ENCODE measurements at regions not wholly inside any gene's neighbourhood (a gene's known extent, or its start where the extent isn't known, plus 50 kb on each side); places are given as distances from the start of the nearest gene placed in this dataset.

- Histone ChIP-seq H3K4me1 (no peaks in the 10 kb centered on the region), H3K4me3 (no peak overlapping the region), H3K27me3 (ENCODE audit: low read depth) (no peaks in the 10 kb centered on the region), H3K36me3 (replicated peaks) (no peaks in the 10 kb centered on the region), H3K9me3 (no peaks in the 10 kb centered on the region)
- in situ Hi-C loops (cut with MboI; ENCODE audit: low sequenced_read_pairs) = no loop called here
- no peak for DNase-seq (ENCODE audit: low spot score in 2 of 2)
Measured at GRCh38 chr1:195158091-195158490, 1450.1 kb downstream of the KCNT2 start.

- Histone ChIP-seq H3K27me3 (ENCODE audit: low read depth) (no peaks in the 10 kb centered on the region), H3K4me1 (no peaks in the 10 kb centered on the region), H3K9me3 (no peaks in the 10 kb centered on the region), H3K36me3 (replicated peaks) (no peaks in the 10 kb centered on the region), H3K4me3 (no peak overlapping the region)
- in situ Hi-C loops (cut with MboI; ENCODE audit: low sequenced_read_pairs) = no loop called here
- DNase-seq (ENCODE audit: low spot score in 2 of 2) = no peak
Measured at GRCh38 chr1:195153107-195153506, 1455.1 kb downstream of the KCNT2 start.

GRCh38 chr1:195150768-195151167 lies 1457.5 kb downstream of the KCNT2 start:
- Histone ChIP-seq H3K27me3 (ENCODE audit: low read depth) (no peaks in the 10 kb centered on the region), H3K4me1 (no peaks in the 10 kb centered on the region), H3K36me3 (replicated peaks) (no peaks in the 10 kb centered on the region), H3K9me3 (no peaks in the 10 kb centered on the region), H3K4me3 (no peak overlapping the region)
- DNase-seq (ENCODE audit: low spot score in 2 of 2) = no peak
- in situ Hi-C loops (cut with MboI; ENCODE audit: low sequenced_read_pairs) = no loop called here

- H3K4me3 ChIP-seq = no peak overlapping the region
- no peaks in the 10 kb centered on the region for H3K27me3 ChIP-seq (ENCODE audit: low read depth)
- H3K36me3 ChIP-seq (replicated peaks) = no peaks in the 10 kb centered on the region
- no peaks in the 10 kb centered on the region for H3K4me1 ChIP-seq
- in situ Hi-C loops (cut with MboI; ENCODE audit: low sequenced_read_pairs) = no loop called here
- no peak for DNase-seq (ENCODE audit: low spot score in 2 of 2)
- H3K9me3 ChIP-seq = no peaks in the 10 kb centered on the region
Measured at GRCh38 chr1:195141294-195141693, 1466.9 kb downstream of the KCNT2 start.

GRCh38 chr1:195130598-195130997 lies 1477.6 kb downstream of the KCNT2 start:
- Histone ChIP-seq H3K36me3 (replicated peaks) (no peaks in the 10 kb centered on the region), H3K4me3 (no peak overlapping the region), H3K4me1 (no peaks in the 10 kb centered on the region), H3K27me3 (ENCODE audit: low read depth) (no peaks in the 10 kb centered on the region), H3K9me3 (no peaks in the 10 kb centered on the region)
- in situ Hi-C loops (cut with MboI; ENCODE audit: low sequenced_read_pairs) = no loop called here
- DNase-seq (ENCODE audit: low spot score in 2 of 2) = no peak

GRCh38 chr1:195122497-195122896 lies 1485.7 kb downstream of the KCNT2 start:
- H3K36me3 ChIP-seq (replicated peaks) = no peaks in the 10 kb centered on the region
- in situ Hi-C loops (cut with MboI; ENCODE audit: low sequenced_read_pairs) = no loop called here
- H3K27me3 ChIP-seq (ENCODE audit: low read depth) = no peaks in the 10 kb centered on the region
- DNase-seq (ENCODE audit: low spot score in 2 of 2) = no peak
- H3K9me3 ChIP-seq = no peaks in the 10 kb centered on the region
- no peak overlapping the region for H3K4me3 ChIP-seq
- no peaks in the 10 kb centered on the region for H3K4me1 ChIP-seq

- in situ Hi-C loops (cut with MboI; ENCODE audit: low sequenced_read_pairs) = no loop called here
- no peak for DNase-seq (ENCODE audit: low spot score in 2 of 2)
- no peaks in the 10 kb centered on the region for H3K27me3 ChIP-seq (ENCODE audit: low read depth)
Measured at GRCh38 chr1:195113471-195113870, 1494.8 kb downstream of the KCNT2 start.

GRCh38 chr1:195105773-195106172 lies 1502.5 kb downstream of the KCNT2 start:
- Histone ChIP-seq H3K27me3 (ENCODE audit: low read depth) (no peaks in the 10 kb centered on the region), H3K9me3 (no peaks in the 10 kb centered on the region), H3K36me3 (replicated peaks) (no peaks in the 10 kb centered on the region), H3K4me3 (no peak overlapping the region), H3K4me1 (no peaks in the 10 kb centered on the region)
- in situ Hi-C loops (cut with MboI; ENCODE audit: low sequenced_read_pairs) = no loop called here
- DNase-seq (ENCODE audit: low spot score in 2 of 2) = no peak

More at GRCh38 chr1:195113471-195113870, 1494.8 kb downstream of the KCNT2 start:
- no peaks in the 10 kb centered on the region for H3K36me3 ChIP-seq (replicated peaks)
- H3K4me3 ChIP-seq = no peak overlapping the region
- no peaks in the 10 kb centered on the region for H3K4me1 ChIP-seq
- H3K9me3 ChIP-seq = no peaks in the 10 kb centered on the region

- no peaks in the 10 kb centered on the region for H3K4me1 ChIP-seq
- no peaks in the 10 kb centered on the region for H3K9me3 ChIP-seq
- H3K27me3 ChIP-seq (ENCODE audit: low read depth) = no peaks in the 10 kb centered on the region
- no peak overlapping the region for H3K4me3 ChIP-seq
- in situ Hi-C loops (cut with MboI; ENCODE audit: low sequenced_read_pairs) = no loop called here
- H3K36me3 ChIP-seq (replicated peaks) = no peaks in the 10 kb centered on the region
- no peak for DNase-seq (ENCODE audit: low spot score in 2 of 2)
Measured at GRCh38 chr1:195105281-195105680, 1503.0 kb downstream of the KCNT2 start.

GRCh38 chr1:195097316-195097715 lies 1510.9 kb downstream of the KCNT2 start:
- Histone ChIP-seq H3K27me3 (ENCODE audit: low read depth) (no peaks in the 10 kb centered on the region), H3K9me3 (no peaks in the 10 kb centered on the region), H3K4me3 (no peak overlapping the region), H3K36me3 (replicated peaks) (no peaks in the 10 kb centered on the region), H3K4me1 (no peaks in the 10 kb centered on the region)
- in situ Hi-C loops (cut with MboI; ENCODE audit: low sequenced_read_pairs) = no loop called here
- no peak for DNase-seq (ENCODE audit: low spot score in 2 of 2)

GRCh38 chr1:195096051-195096521 lies 1512.2 kb downstream of the KCNT2 start:
- in situ Hi-C loops (cut with MboI; ENCODE audit: low sequenced_read_pairs) = no loop called here
- Histone ChIP-seq H3K9me3 (no peaks in the 10 kb centered on the region), H3K27me3 (ENCODE audit: low read depth) (no peaks in the 10 kb centered on the region), H3K36me3 (replicated peaks) (no peaks in the 10 kb centered on the region), H3K4me1 (no peaks in the 10 kb centered on the region), H3K4me3 (no peak overlapping the region)
- no peak for DNase-seq (ENCODE audit: low spot score in 2 of 2)

- no peaks in the 10 kb centered on the region for H3K36me3 ChIP-seq (replicated peaks)
- in situ Hi-C loops (cut with MboI; ENCODE audit: low sequenced_read_pairs) = no loop called here
- no peaks in the 10 kb centered on the region for H3K4me1 ChIP-seq
- no peaks in the 10 kb centered on the region for H3K27me3 ChIP-seq (ENCODE audit: low read depth)
- no peaks in the 10 kb centered on the region for H3K9me3 ChIP-seq
- no peak overlapping the region for H3K4me3 ChIP-seq
- no peak for DNase-seq (ENCODE audit: low spot score in 2 of 2)
Measured at GRCh38 chr1:195085196-195085595, 1523.0 kb downstream of the KCNT2 start.

GRCh38 chr1:195082183-195082582 lies 1526.1 kb downstream of the KCNT2 start:
- in situ Hi-C loops (cut with MboI; ENCODE audit: low sequenced_read_pairs) = no loop called here
- no peaks in the 10 kb centered on the region for H3K36me3 ChIP-seq (replicated peaks)
- DNase-seq (ENCODE audit: low spot score in 2 of 2) = no peak
- no peaks in the 10 kb centered on the region for H3K9me3 ChIP-seq
- H3K27me3 ChIP-seq (ENCODE audit: low read depth) = no peaks in the 10 kb centered on the region
- no peak overlapping the region for H3K4me3 ChIP-seq
- no peaks in the 10 kb centered on the region for H3K4me1 ChIP-seq

- Histone ChIP-seq H3K9me3 (no peaks in the 10 kb centered on the region), H3K27me3 (ENCODE audit: low read depth) (no peaks in the 10 kb centered on the region), H3K4me1 (no peaks in the 10 kb centered on the region), H3K4me3 (no peak overlapping the region), H3K36me3 (replicated peaks) (no peaks in the 10 kb centered on the region)
- DNase-seq (ENCODE audit: low spot score in 2 of 2) = no peak
- in situ Hi-C loops (cut with MboI; ENCODE audit: low sequenced_read_pairs) = no loop called here
Measured at GRCh38 chr1:195076682-195077081, 1531.6 kb downstream of the KCNT2 start.

- Histone ChIP-seq H3K36me3 (replicated peaks) (no peaks in the 10 kb centered on the region), H3K4me3 (no peak overlapping the region), H3K4me1 (no peaks in the 10 kb centered on the region), H3K27me3 (ENCODE audit: low read depth) (no peaks in the 10 kb centered on the region), H3K9me3 (no peaks in the 10 kb centered on the region)
- DNase-seq (ENCODE audit: low spot score in 2 of 2) = no peak
- in situ Hi-C loops (cut with MboI; ENCODE audit: low sequenced_read_pairs) = no loop called here
Measured at GRCh38 chr1:195075973-195076372, 1532.3 kb downstream of the KCNT2 start.
